PFSK-1 (cell line): ENCODE measurements at regions not wholly inside any gene's neighbourhood (a gene's known extent, or its start where the extent isn't known, plus 50 kb on each side); places are given as distances from the start of the nearest gene placed in this dataset.

Experiments
- FOXP2 ChIP-seq: optimal IDR thresholded peaks from 2 replicates; pipeline ENCODE3; 2011; ENCODE audit warnings: borderline replicate concordance, control low read depth, inconsistent platforms; ENCODE audit not compliant: insufficient read depth; ENCODE audit errors: extremely low read length, extremely low read depth
- POLR2AphosphoS5 ChIP-seq: IDR thresholded peaks from 2 replicates; pipeline ENCODE4 v1.6.1; 2012; ENCODE audit warnings: low read depth, mild to moderate bottlenecking, control low read depth, low read length, moderate library complexity
- SIN3A ChIP-seq: IDR thresholded peaks from 2 replicates; pipeline ENCODE4 v1.6.1; 2012; ENCODE audit warnings: mild to moderate bottlenecking, low read length, moderate library complexity, borderline replicate concordance; ENCODE audit not compliant: insufficient read depth
- TAF1 ChIP-seq: IDR thresholded peaks from 2 replicates; pipeline ENCODE4 v1.6.1; 2012; ENCODE audit warnings: low read length, control low read depth, borderline replicate concordance; ENCODE audit not compliant: insufficient read depth
- TF ChIP-seq, protein P1 (sequence below), 2 experiments: IDR thresholded peaks; 2 replicates each; pipeline versions ENCODE4 v1.6.1 to v1.8.0; 2011 to 2012; ENCODE audit warnings: low read depth in 2 of 2, low read length in 2 of 2, control low read depth in 1 of 2, inconsistent platforms in 1 of 2, mild to moderate bottlenecking in 1 of 2, moderate library complexity in 1 of 2; ENCODE audit not compliant: insufficient read depth in 1 of 2

DNA sequence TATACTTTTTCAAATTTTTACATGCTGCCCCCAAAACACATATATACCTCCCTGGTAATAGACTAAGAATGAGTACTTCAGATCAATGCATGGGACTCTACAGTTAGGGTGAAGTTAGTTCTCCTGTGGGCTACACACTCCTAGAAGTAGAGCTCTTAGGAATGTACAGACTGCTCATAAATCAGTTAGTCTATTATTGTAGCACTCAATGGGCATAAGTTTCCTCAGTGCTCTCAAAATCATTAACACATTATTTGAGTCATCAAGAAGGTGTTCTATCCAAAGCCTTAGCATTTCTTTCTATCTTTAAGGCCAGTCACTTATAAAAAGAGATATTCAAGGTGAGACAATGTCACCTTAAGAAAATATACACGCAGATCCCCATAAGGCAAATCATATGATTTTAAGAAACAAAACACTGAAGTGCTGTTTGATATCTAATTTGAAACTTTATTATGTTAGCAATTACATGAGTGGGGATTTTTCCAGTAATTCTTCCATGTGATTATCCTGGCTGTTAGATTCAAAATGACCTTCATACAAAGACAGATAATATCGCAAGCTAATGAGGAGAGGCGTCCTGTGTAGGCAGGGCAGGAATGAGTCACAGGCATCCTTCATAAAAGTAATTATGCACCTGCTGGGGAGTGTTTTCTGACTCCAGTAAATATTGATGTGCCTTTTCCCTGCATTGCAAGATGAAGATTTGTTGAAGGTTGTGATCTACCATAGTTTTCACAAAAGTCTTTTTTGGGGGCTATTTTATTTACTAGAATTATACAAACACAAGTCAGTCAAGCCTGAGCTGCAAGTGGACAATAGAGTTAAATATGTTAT, 167.2 kb upstream of the ATP1B1 start:
- TF ChIP-seq SIN3A = 0 out of 2 replicates have a peak, but pooled peaks have one; percentile 38
- no peak for TF ChIP-seq TAF1

DNA sequence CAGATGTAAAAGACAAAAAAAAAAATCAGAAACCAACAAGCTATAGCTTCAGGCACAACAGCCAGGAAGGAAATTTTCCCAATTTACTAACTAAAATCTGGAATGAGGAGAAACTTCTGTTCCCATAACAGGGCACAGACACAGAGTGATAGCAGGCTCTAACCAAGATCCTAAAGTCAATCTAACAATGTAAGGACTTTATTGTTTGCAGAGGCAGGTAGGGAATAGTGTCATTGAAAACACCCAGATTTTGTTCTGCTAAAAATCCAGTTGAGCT, 166.6 kb upstream of the ATP1B1 start:
- TF ChIP-seq FOXP2 (no peak), SIN3A (no peak), TAF1 (no peak), POLR2AphosphoS5 (no peak)
- TF ChIP-seq, protein P1, sequence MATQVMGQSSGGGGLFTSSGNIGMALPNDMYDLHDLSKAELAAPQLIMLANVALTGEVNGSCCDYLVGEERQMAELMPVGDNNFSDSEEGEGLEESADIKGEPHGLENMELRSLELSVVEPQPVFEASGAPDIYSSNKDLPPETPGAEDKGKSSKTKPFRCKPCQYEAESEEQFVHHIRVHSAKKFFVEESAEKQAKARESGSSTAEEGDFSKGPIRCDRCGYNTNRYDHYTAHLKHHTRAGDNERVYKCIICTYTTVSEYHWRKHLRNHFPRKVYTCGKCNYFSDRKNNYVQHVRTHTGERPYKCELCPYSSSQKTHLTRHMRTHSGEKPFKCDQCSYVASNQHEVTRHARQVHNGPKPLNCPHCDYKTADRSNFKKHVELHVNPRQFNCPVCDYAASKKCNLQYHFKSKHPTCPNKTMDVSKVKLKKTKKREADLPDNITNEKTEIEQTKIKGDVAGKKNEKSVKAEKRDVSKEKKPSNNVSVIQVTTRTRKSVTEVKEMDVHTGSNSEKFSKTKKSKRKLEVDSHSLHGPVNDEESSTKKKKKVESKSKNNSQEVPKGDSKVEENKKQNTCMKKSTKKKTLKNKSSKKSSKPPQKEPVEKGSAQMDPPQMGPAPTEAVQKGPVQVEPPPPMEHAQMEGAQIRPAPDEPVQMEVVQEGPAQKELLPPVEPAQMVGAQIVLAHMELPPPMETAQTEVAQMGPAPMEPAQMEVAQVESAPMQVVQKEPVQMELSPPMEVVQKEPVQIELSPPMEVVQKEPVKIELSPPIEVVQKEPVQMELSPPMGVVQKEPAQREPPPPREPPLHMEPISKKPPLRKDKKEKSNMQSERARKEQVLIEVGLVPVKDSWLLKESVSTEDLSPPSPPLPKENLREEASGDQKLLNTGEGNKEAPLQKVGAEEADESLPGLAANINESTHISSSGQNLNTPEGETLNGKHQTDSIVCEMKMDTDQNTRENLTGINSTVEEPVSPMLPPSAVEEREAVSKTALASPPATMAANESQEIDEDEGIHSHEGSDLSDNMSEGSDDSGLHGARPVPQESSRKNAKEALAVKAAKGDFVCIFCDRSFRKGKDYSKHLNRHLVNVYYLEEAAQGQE (IDR thresholded peaks at IDR 0.05; ENCODE audit: insufficient read depth in 1 of 2, low read depth in 2 of 2, low read length in 2 of 2) = no peak

DNA sequence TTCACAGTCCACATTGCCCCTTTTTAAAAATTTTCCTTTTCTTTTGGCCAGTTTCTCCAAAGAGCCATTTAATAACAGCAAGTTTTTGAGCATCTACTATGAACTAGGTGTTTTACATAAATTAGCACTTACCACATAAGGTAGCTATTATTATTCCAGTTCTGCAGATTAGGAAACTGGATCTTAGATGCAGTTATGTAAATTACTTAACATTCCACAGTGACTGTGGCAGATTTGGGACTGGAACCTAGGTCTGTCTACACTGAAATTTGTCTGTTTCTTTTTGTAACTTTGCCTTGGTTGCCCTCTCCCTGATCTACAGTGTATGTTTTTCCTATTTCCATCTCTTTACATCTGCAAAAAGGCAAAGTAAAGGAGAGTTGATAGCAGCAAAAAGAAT, 164.8 kb upstream of the ATP1B1 start:
- TF ChIP-seq TAF1 (no peak), SIN3A (no peak), POLR2AphosphoS5 (no peak), FOXP2 (no peak)

DNA sequence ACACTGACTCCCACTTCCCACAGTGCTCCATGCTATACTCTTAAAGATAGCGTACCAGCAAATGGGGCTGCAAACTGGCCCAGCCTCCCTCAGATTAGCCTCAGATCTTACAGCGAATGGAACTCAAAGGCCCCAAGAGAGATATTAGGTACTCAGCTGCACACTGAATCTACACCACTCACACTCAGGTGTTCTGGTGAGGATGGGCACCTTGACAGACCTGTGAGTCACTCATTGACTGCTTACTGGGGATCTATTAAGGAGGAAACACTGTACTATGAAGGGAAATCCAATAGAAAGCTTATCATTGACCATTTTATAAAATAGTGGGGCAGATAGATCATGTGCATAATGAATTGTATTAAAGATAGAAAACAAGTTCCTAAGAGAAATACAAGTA, 164.3 kb upstream of the ATP1B1 start:
- TF ChIP-seq, protein P1 (IDR thresholded peaks at IDR 0.05; ENCODE audit: insufficient read depth in 1 of 2, low read depth in 2 of 2, low read length in 2 of 2) = no peak
- TF ChIP-seq POLR2AphosphoS5 (no peak), TAF1 (no peak), FOXP2 (no peak), SIN3A (no peak)

DNA sequence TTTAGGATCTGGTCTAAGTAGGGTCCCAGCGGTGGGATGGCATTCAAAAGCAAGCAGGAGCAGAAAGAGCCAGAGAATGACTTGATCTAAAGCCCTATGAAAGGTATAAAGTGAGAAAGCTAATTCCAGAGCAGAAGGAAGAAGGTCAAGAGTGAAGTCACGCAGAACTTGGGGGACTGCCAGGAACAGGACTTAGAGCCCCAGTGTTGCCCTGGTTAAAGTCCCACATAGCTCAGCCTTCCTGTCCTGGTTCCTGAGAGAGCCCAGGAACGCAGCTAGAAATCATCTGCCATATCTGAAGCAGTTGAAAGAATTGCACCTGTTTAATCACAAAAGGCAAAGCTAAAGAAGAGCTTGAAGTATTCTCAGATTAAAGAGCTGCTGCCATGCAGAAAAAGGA, 160.6 kb upstream of the ATP1B1 start:
- TF ChIP-seq, protein P1 (IDR thresholded peaks at IDR 0.05; ENCODE audit: insufficient read depth in 1 of 2, low read depth in 2 of 2, low read length in 2 of 2) = no peak

DNA sequence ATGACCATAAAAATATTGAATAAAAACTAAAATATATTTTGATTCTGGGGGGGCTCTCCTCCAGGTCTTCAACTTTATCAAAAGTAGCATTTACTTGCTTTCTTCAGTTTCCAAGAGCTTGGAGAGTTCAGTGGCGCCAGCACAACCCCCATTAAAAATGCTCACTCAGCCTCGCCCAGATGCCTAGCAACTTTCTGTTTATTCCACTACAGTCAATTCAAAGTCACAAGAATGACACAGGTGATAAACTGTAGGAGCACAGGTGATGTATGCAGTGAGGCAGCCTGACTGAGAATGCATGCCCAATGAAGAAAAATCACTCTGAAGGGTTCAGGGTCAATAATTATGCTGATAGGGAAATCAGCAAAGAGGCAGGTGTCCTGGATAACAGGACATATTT, 159.4 kb upstream of the ATP1B1 start:
- TF ChIP-seq FOXP2 (no peak), SIN3A (no peak), POLR2AphosphoS5 (no peak), TAF1 (no peak)
- TF ChIP-seq, protein P1 (IDR thresholded peaks at IDR 0.05; ENCODE audit: insufficient read depth in 1 of 2, low read depth in 2 of 2, low read length in 2 of 2) = no peak
